Endothelial cell of umbilical vein (primary cell): ENCODE measurements at regions not wholly inside any gene's neighbourhood (a gene's known extent, or its start where the extent isn't known, plus 50 kb on each side); places are given as distances from the start of the nearest gene placed in this dataset.

Source experiments
- BruUV-seq: library from RNA; stranded (reverse); fragments of 400-500 nt; replicated peaks from 2 replicates; lab custom pipeline; 2021; lab: Mats Ljungman, UMichigan
- CTCF ChIA-PET: fragments of 300-600, 350-600 bp; sonication (Branson Sonifier 250); formaldehyde crosslinking; loops from one replicate; lab custom pipeline; 2021; ENCODE audit warnings: antibody characterized with exemption, inconsistent platforms; lab: Charles Lee
- POLR2A ChIA-PET: fragments of 300-600, 350-600 bp; sonication (Branson Sonifier 250); formaldehyde crosslinking; loops from one replicate; lab custom pipeline; 2021; ENCODE audit warnings: antibody characterized with exemption, inconsistent platforms; lab: Charles Lee
- DNase-seq: peaks from one replicate; pipeline ENCODE4 v3.0.0-alpha.2; 2011; ENCODE audit warnings: low read depth, low spot score
- FAIRE-seq: peaks from 2 replicates; lab custom pipeline; 2011; peaks lifted over from hg19 to GRCh38; lab: Jason Lieb, UNC
- H2AFZ ChIP-seq: 2 replicates; pipeline ENCODE4 v1.6.0; 2012; ENCODE audit warnings: low read depth, low read length, control low read depth, inconsistent platforms
- H3K27ac ChIP-seq: 2 replicates; pipeline ENCODE4 v1.5.1; 2011; ENCODE audit warnings: low read depth, mild to moderate bottlenecking, control low read depth, low read length, moderate library complexity; ENCODE audit not compliant: insufficient read depth
- H3K27me3 ChIP-seq, 2 experiments: 2 replicates each; pipeline versions ENCODE4 v1.6.0 to v1.6.1; 2011; ENCODE audit warnings: low read length in 2 of 2, mixed read lengths in 1 of 2; ENCODE audit not compliant: control insufficient read depth in 2 of 2, insufficient read depth in 2 of 2
- H3K36me3 ChIP-seq, 2 experiments: 2 replicates in 1 of 2; 3 replicates in 1 of 2; pipeline ENCODE4 v1.5.1; 2011; ENCODE audit warnings: low read length in 2 of 2, mild to moderate bottlenecking in 1 of 2, moderate library complexity in 1 of 2; ENCODE audit not compliant: control insufficient read depth in 2 of 2, insufficient read depth in 2 of 2; ENCODE audit errors: extremely low read depth in 1 of 2
- H3K4me1 ChIP-seq: 3 replicates; pipeline ENCODE4 v1.5.1; 2011; ENCODE audit warnings: mild to moderate bottlenecking, low read length; ENCODE audit not compliant: control insufficient read depth, insufficient read depth; ENCODE audit errors: extremely low read depth
- H3K4me2 ChIP-seq: 2 replicates; pipeline ENCODE4 v1.6.1; 2011; ENCODE audit warnings: low read length, control low read depth, mixed read lengths; ENCODE audit not compliant: insufficient read depth
- H3K4me3 ChIP-seq, 3 experiments: fragments of 200-600 bp in 1 of 3; sonication (generic), shearing (Covaris generic) in 1 of 3; replicated peaks in 1 of 3; 2 replicates each; pipeline ENCODE4 v1.5.1; 2011 to 2016; ENCODE audit warnings: control low read depth in 3 of 3, low read length in 3 of 3, mild to moderate bottlenecking in 2 of 3, inconsistent platforms in 1 of 3, low read depth in 1 of 3, moderate library complexity in 1 of 3; ENCODE audit not compliant: insufficient read depth in 1 of 3
- H3K79me2 ChIP-seq: 2 replicates; pipeline ENCODE4 v1.6.0; 2012; ENCODE audit warnings: low read length, inconsistent platforms; ENCODE audit not compliant: control insufficient read depth, insufficient read depth
- H3K9ac ChIP-seq: replicated peaks from 2 replicates; pipeline ENCODE3; 2011; ENCODE audit warnings: low read length, control low read depth; ENCODE audit not compliant: insufficient read depth; ENCODE audit errors: extremely low read depth
- H3K9me1 ChIP-seq: replicated peaks from 3 replicates; pipeline ENCODE4 v1.6.0; 2011; ENCODE audit warnings: mild to moderate bottlenecking, low read length; ENCODE audit not compliant: control insufficient read depth, insufficient read depth; ENCODE audit errors: extremely low read depth
- H3K9me3 ChIP-seq: replicated peaks from 2 replicates; pipeline ENCODE4 v1.5.1; 2012; ENCODE audit warnings: low read length, inconsistent platforms; ENCODE audit not compliant: control insufficient read depth, insufficient read depth
- H4K20me1 ChIP-seq: replicated peaks from 2 replicates; pipeline ENCODE3; 2011; ENCODE audit warnings: mild to moderate bottlenecking, low read length; ENCODE audit not compliant: control insufficient read depth, insufficient read depth; ENCODE audit errors: extremely low read depth
- CTCF ChIP-seq, 2 donors: IDR thresholded peaks; 1 replicate in 1 of 2; 2 replicates in 1 of 2; pipeline ENCODE4 v1.5.1; 2011; ENCODE audit warnings: low read length in 2 of 2, mild to moderate bottlenecking in 2 of 2, moderate library complexity in 2 of 2, control low read depth in 1 of 2, inconsistent platforms in 1 of 2, low read depth in 1 of 2; ENCODE audit not compliant: insufficient read depth in 1 of 2; ENCODE audit errors: extremely low read depth in 1 of 2
- EZH2 ChIP-seq: IDR thresholded peaks from 2 replicates; pipeline ENCODE4 v1.6.1; 2012; ENCODE audit warnings: borderline replicate concordance, low read depth, mild to moderate bottlenecking, moderate library complexity, low read length, inconsistent platforms; ENCODE audit not compliant: severe bottlenecking
- FOS ChIP-seq: IDR thresholded peaks from 2 replicates; pipeline ENCODE4 v1.6.1; 2011; ENCODE audit warnings: mild to moderate bottlenecking, low read length, moderate library complexity, borderline replicate concordance; ENCODE audit not compliant: insufficient read depth
- GATA2 ChIP-seq: IDR thresholded peaks from 2 replicates; pipeline ENCODE4 v1.7.0; 2011; ENCODE audit warnings: low read depth, mild to moderate bottlenecking, moderate library complexity, mixed read lengths, low read length; ENCODE audit not compliant: insufficient read length, insufficient read depth
- JUN ChIP-seq: IDR thresholded peaks from 2 replicates; pipeline ENCODE4 v1.6.1; 2011; ENCODE audit warnings: borderline replicate concordance, low read depth; ENCODE audit not compliant: insufficient read length, insufficient read depth
- MAX ChIP-seq: IDR thresholded peaks from 2 replicates; pipeline ENCODE4 v1.6.1; 2011; ENCODE audit not compliant: insufficient read depth, insufficient read length
- MYC ChIP-seq: IDR thresholded peaks from one replicate; pipeline ENCODE4 v1.6.1; 2011; ENCODE audit warnings: mild to moderate bottlenecking, low read depth, low read length
- POLR2A ChIP-seq: IDR thresholded peaks from 2 replicates; pipeline ENCODE4 v1.6.1; 2012; ENCODE audit warnings: low read depth, mild to moderate bottlenecking, control low read depth, low read length
- POLR2AphosphoS5 ChIP-seq: IDR thresholded peaks from 2 replicates; pipeline ENCODE4 v1.6.1; 2012; ENCODE audit warnings: low read depth, mild to moderate bottlenecking, control low read depth, low read length, moderate library complexity; ENCODE audit not compliant: insufficient read depth
- dilution Hi-C: fragments of 300-500 bp; cut with MboI; formaldehyde crosslinking; loops from one replicate; pipeline ENCODE4 v1.15.0; 2019; ENCODE audit warnings: low sequenced_read_pairs; ENCODE audit not compliant: extremely low pct_ligation_motif_present
- intact Hi-C: fragments of 100-400 bp; cut with micrococcal nuclease; formaldehyde crosslinking; loops from one replicate; pipeline ENCODE4 v1.10.0; 2022

DNA sequence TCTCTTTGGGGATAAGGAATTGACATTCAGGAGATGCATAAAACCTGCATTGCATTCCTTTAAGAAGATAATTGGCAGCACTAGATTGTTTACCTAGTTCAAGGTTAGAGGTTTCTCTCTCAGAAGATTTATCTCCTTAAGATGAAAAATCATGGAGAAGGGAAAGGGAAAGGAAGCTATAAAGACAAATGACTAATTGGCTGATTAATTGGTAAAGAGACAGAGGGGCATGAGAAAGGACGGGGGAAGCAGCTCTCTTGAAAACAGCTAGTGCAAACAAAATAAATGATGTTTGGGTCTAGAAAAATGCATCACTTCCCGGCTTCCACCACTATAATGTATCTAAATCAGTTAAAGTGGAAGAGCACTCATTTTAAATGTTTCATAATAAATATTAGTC lies 941.2 kb downstream of the XPNPEP1 start:
- intact Hi-C loops, result no loop called here
- Histone ChIP-seq H3K27me3 (no peaks in the 10 kb centered on the region), H4K20me1 (no peaks in the 10 kb centered on the region), H3K9ac (no peak overlapping the region), H3K4me3 (no peak overlapping the region), H3K36me3 (no peaks in the 10 kb centered on the region), H3K27ac (no peak overlapping the region), H3K4me1 (no peaks in the 10 kb centered on the region), H3K4me2 (no peak overlapping the region), H3K79me2 (no peaks in the 10 kb centered on the region), H3K9me3 (peaks cover 4% of the 10 kb centered on the region), H3K9me1 (no peaks in the 10 kb centered on the region), H2AFZ (no peak overlapping the region)
- BruUV-seq, result no TSS peak
- FAIRE-seq (no peak), DNase-seq (no peak)
- TF ChIP-seq EZH2 (no peak), MYC (no peak), CTCF (IDR thresholded peaks at IDR 0.05; ENCODE audit: extremely low read depth in 1 of 2, insufficient read depth in 1 of 2, low read depth in 1 of 2, low read length in 2 of 2) (no peak), JUN (no peak), FOS (no peak), POLR2A (no peak), GATA2 (no peak), POLR2AphosphoS5 (no peak), MAX (no peak)
- dilution Hi-C loops, result no loop called here
- POLR2A ChIA-PET, result no interaction called here
- CTCF ChIA-PET, result no interaction called here
